HuH-7 (cell line): ENCODE measurements at regions not wholly inside any gene's neighbourhood (a gene's known extent, or its start where the extent isn't known, plus 50 kb on each side); places are given as distances from the start of the nearest gene placed in this dataset.

Experiments
- DNase-seq: peaks from one replicate; pipeline ENCODE4 v3.0.0; 2011; ENCODE audit warnings: low spot score

DNA sequence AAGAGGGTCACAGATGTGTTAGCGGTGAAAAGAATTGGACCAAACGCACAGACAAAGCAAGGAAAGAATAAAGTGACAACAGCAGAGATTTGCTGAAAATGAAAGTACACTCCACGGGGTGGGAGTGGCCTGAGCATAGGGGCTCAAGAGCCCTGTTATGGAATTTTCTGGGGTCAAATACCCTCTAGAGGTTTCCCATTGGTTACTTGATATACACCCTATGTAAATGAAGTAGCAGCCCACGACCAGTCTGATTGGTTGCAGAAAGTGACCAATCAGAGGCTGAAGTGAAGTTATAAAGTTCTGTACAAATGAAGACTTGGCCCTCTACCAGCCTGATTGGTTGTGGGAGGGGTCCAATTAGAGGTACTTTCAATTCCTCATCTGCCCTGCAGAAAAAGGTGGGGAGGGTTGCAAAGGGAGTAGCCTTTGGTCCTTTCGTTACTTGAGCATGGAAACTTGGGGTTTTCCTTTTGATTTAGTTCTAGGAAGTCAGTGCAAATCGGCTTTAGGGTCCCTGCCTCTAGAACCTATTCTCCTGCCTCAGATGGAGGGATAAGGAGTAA lies 125.6 kb upstream of the PRPS1L1 start:
- no peak for DNase-seq

DNA sequence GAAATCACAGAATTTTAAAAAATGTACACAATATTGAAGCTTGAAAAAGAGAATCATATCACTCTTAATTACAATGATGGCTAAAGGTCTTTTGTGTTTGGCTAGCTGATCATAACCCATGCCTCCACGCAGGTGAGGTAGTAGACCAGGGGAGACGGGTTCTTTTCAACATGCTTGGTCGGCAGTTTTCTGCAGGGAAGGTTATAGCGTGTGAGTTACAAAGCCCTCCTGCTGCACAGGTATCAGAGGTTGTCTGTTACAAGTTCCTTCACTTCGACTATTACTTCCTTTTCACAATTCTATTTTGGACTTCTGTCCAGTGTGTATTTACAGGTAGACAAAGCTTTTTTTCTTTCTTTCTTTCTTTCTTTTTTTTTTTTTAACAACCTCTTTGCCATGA lies 127.1 kb upstream of the PRPS1L1 start:
- no peak for DNase-seq

GRCh38 chr7:18157233-18157632 lies 129.6 kb upstream of the PRPS1L1 start:
- DNase-seq, result no peak

- DNase-seq, result no peak
These were observed 135.0 kb upstream of the PRPS1L1 start for GRCh38 chr7:18162657-18163056.

- no peak for DNase-seq
These were observed 135.4 kb upstream of the PRPS1L1 start for GRCh38 chr7:18163091-18163490.

DNA sequence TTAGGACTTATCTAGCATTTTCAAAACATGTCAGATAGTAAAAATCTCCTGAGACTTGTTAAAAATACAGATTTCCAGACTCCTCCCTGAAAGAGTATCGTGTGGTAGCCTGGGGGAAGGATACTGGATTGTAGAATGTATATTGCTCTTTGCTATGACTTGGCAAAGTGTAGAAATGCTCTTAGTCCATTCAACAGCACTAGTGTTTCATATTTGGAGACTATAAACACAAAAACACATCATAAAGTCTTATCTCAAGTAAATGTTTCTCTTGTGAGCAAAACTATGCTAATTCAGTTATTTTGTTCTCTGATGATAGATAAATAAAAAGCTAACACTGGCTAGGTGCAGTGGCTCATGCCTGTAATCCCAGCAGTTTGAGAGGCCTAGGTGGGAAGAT lies 137.5 kb upstream of the PRPS1L1 start:
- DNase-seq, result no peak

- no peak for DNase-seq
These were observed 138.4 kb upstream of the PRPS1L1 start for GRCh38 chr7:18166002-18166401.

GRCh38 chr7:18167815-18168214 lies 140.2 kb upstream of the PRPS1L1 start:
- DNase-seq, result no peak

DNA sequence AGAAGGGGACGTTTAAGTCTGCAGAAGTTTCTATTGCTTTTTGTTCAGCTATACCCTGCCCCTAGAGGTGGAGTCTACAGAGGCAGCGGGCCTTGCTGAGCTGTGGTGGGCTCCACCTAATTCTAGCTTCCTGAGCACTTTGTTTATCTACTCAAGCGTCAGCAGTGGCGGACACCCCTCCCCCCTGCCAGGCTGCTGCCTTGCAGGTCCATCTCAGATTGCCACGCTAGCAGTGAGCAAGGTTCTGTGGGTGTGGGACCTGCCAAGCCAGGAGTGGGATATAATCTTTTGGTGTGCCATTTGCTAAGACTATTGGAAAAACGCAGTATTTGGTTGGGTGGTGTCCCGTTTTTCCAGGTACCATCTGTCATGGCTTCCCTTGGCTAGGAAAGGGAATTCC lies 147.3 kb upstream of the PRPS1L1 start:
- DNase-seq, result no peak

- no peak for DNase-seq
These were observed 148.3 kb upstream of the PRPS1L1 start for GRCh38 chr7:18175801-18176450.

GRCh38 chr7:18177129-18177814 lies 149.6 kb upstream of the PRPS1L1 start:
- DNase-seq, result no peak

GRCh38 chr7:18177815-18178660 lies 150.4 kb upstream of the PRPS1L1 start:
- DNase-seq, result peak; percentile 32

- no peak for DNase-seq
These were observed 151.4 kb upstream of the PRPS1L1 start for GRCh38 chr7:18179093-18179492.

- no peak for DNase-seq
These were observed 153.0 kb upstream of the PRPS1L1 start for GRCh38 chr7:18180685-18181084.

- no peak for DNase-seq
These were observed 162.0 kb upstream of the PRPS1L1 start for GRCh38 chr7:18189500-18190126.

- no peak for DNase-seq
These were observed 163.7 kb upstream of the PRPS1L1 start for GRCh38 chr7:18191341-18191740.

DNA sequence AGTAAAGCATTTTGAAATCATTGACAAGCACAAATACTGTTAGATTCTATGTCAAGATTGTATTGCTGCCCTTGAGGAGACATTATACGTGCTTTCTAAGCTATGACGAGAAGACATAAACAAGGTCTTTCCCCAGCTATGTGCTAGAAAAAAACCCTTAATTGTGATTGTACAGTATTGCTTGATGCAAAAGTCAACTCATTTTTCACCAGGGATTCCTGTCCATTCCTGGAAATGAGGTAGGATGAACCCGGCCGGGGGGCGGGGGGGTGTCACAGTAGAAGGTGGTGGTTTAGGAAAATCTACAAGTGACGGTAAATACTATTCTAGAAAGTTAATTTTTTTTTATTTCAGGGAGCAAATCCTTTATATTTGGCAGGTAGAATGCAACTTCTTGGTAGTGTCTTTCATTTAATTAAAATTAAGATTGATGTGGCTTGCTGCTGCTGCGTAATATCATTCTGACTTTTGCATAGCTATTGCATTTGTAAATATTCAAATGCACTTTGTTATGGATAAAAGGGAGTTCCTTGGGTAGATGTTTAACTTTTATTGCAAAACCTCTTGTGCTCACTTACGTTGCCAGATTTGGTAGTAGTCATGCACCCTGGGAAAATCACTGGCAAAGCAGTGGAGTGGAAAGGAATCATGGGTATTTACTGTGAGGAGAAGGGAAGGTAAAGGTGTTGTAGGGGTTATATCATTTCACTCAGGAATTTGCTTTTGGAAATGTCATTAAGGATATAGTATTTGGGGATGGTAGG lies 164.4 kb upstream of the PRPS1L1 start:
- no peak for DNase-seq

DNA sequence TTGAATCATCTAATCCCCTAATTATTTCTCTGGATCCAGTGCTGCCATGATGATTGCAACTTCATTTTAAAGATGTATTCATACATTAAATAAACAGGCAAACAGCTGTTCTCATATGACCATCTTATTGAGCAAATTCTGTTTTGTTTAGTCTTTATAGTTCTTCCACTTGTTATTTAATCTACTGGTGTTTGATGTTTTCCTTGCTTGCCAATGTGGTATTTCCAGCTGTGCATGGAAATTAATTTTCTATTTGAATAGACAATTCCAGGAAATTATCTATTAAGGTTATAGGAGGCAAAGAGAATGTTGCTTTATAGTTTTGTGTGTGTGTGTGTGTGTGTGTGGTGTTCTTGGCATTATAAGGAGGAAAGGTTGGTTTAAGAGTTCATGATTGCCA lies 167.0 kb upstream of the PRPS1L1 start:
- no peak for DNase-seq

GRCh38 chr7:18196638-18197037 lies 169.0 kb upstream of the PRPS1L1 start:
- no peak for DNase-seq

DNA sequence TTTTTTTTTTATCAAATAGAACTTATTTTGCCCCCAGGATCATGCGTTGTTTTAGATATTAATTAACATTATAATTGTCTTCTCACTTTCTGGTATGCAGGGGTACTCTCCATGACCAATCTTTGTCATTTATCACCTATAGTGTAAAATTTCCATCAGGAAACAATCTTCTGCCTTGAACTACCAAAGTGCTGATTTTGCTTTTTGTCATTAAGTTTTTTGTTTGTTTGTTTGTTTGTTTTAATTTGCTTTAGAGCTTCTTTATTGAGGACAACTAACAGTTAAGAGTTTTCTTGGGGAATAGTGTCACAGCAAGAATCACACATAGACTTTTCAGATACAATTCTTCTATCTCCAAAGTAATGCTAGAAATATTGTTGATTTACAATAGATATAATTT lies 171.2 kb upstream of the PRPS1L1 start:
- DNase-seq, result no peak

DNA sequence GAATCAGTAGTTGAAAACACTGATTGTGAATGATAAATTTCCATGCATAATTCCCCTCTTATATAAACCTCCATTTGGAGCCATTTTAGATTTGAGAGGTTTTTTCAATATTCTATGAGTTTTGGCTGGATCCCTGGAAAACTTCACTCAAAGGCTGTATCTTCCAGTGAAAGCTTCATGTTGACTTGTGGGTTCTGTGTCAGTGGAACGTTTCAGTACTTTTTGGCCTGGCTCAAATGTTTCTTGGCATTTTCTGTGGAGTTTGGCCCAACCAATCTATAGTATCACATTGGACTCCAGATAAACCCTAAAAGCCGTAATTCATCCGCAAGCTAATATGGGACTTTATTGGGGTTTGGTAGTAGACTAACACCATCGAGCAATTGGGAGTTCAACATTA lies 172.6 kb upstream of the PRPS1L1 start:
- DNase-seq, result no peak

- no peak for DNase-seq
These were observed 173.2 kb upstream of the PRPS1L1 start for GRCh38 chr7:18200855-18201254.
